GM20431 (cell line): ENCODE measurements at regions not wholly inside any gene's neighbourhood (a gene's known extent, or its start where the extent isn't known, plus 50 kb on each side); places are given as distances from the start of the nearest gene placed in this dataset.

Source experiments
- in situ Hi-C: fragments of 300-500 bp; cut with MseI, MboI; formaldehyde crosslinking; loops from one replicate; pipeline ENCODE4 v1.15.0; 2020; ENCODE audit warnings: low sequenced_read_pairs; ENCODE audit not compliant: unreplicated experiment

- in situ Hi-C loops = loop anchor here (10.0 to 25.0 kb wide), 2 partner anchors 69 to 151 kb away; no protein-coding TSS in a partner anchor
Measured at GRCh38 chr14:22463763-22464173, 125.3 kb downstream of the DAD1 start.

- in situ Hi-C loops = loop anchor here (10.0 to 25.0 kb wide), 2 partner anchors 68 to 151 kb away; no protein-coding TSS in a partner anchor
Measured at GRCh38 chr14:22462923-22463322, 126.1 kb downstream of the DAD1 start.

- in situ Hi-C loops = loop anchor here (10.0 to 25.0 kb wide), 2 partner anchors 66 to 148 kb away; no protein-coding TSS in a partner anchor
Measured at GRCh38 chr14:22460461-22461195, 128.4 kb downstream of the DAD1 start.

GRCh38 chr14:22458737-22459136, 130.3 kb downstream of the DAD1 start:
- in situ Hi-C loops = loop anchor here (25.0 kb wide), 1 partner anchor 146 kb away; no protein-coding TSS in a partner anchor

DNA sequence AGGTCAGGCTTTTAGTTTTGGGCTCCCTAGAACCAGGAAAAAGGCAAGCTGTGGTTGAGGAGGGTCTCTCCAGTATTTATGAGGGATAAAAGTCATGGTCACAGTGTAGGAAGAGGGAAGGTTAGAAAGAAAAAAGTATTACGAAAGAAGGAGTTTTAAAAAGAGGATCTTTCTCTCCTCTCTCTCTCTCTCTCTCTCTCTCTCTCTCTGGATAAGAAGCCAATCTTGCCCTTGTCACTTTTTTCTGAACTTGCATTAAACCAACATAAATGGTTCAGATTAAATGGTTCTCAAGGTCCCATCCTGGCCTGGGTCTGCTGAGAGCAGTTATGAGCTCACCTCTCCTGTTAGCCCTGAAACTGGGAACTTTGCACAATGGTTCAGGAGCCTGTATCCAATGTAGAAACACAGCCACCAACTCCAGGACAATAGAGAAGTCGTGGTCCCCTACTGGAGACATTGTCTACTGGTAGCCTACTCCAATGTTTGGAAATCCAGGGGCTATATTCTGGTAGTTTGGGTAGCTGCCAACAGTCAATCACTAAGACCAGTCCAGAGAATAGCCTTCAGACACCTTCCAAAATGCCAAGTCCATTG, 131.9 kb downstream of the DAD1 start:
- in situ Hi-C loops = loop anchor here (25.0 kb wide), 1 partner anchor 145 kb away; no protein-coding TSS in a partner anchor

GRCh38 chr14:22456421-22456820, 132.6 kb downstream of the DAD1 start:
- in situ Hi-C loops = loop anchor here (25.0 kb wide), 1 partner anchor 144 kb away; no protein-coding TSS in a partner anchor

DNA sequence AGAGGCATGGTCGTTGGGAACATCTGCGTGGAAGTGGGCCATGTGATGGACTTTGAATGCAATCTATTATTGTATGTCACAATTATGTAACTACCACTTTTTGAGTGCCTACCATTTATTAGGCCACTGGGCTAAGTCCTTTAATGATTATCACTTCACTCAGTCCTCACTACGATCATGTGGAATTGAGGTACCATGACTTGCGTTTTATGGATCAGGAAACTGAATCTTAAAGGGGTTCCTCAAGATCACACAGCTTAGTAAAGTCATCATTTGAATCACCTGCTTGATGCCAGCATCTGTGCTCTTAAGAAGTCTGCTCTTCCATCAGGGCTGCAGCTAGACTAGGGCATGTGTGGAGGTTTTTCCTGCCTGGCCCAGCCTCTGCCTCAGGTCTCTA, 136.7 kb downstream of the DAD1 start:
- in situ Hi-C loops = loop anchor here (25.0 kb wide), 1 partner anchor 140 kb away; no protein-coding TSS in a partner anchor

GRCh38 chr14:22450266-22450665, 138.8 kb downstream of the DAD1 start:
- in situ Hi-C loops = loop anchor here (25.0 kb wide), 1 partner anchor 138 kb away; no protein-coding TSS in a partner anchor

- in situ Hi-C loops = no loop called here
Measured at GRCh38 chr14:22449600-22449905, 139.5 kb downstream of the DAD1 start.

DNA sequence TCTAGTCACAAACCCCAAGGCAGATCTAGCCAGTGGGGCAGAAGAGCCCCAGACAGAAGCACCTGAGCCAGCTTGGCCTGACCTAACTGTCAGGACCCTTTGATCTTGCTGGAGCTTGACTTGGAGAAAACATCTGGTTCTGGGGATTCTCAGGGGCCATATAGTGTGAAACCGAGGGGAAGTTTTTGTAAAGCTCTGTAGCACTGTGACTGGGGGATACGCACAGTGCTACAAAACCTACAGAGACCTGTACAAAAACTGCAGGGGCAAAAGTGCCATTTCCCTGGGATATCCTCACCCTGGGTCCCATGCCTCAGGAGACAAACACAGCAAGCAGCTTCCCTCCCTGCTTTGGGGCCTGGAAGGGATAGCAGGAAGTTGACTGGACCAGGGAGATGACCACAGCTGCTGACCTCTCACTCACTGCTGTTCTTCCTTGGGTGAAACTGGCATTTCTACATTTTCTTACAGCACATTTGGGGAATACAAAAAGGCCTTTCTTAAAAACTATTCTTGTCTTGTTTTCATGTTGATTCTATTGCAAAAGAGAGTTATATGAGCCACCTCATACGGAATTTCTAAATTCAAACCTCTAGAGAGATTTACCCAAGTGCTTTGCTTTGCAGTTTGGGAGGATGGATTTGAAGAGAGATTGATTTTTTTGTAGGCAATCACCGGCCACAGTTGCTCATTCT, 140.0 kb downstream of the DAD1 start:
- in situ Hi-C loops = no loop called here

DNA sequence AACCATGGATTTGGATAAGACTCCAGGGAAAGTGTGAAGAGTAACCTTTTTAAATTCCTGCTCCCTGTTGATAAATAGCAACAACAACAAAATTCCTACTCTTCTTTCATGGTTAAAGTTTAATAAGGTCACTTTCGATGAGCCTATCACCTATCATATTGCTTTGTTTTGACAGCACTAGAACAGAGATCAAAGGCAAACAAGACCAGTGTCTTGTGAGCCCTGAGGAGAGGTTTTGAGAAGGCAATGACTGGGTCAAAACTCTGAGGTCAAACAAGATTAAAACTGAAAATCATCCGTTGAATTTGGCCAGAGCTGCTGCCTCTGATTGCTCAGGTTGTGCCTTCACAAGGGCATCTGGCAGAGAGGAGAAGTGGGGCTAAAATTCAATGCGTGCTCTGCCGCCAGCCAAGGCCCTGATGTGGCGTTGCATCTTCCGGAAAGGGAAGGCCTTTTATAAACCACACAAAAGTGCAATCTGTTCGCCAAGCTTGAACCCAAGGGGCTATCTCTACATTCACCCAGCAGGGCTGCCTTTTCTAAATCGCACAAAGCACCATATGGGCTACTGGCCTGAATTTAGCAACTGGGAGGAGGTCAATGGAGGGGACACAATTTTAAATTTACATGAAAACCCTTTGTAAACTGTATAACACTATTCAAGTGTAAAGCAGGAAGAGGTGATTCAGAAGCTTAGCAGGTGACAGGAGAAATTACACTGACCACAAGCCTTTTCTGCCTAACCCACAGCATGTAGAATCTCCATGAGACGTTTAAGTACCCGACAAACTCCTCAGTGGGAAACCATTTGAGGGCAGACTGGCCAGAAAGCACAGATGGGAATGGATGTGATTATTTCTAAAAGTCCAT, 140.8 kb downstream of the DAD1 start:
- in situ Hi-C loops = no loop called here

DNA sequence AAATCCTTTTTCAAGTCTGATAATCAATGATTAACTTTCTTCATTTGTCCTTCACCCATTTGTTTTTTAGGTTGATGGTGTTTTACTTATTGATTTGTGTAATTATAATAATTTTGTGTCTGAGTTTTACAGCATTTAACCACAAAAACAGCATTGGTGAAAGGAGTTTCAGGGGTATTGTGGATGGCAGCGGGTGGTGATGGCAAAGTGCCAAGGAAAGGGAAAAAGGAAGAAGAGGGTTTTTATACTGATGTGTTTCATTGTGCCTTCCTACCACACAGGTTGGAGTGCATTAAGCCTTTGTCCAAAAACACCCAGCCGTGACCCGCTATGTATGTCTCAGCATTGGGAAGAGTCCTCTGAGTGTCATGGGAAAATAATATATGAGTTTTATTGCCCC, 150.3 kb downstream of the DAD1 start:
- in situ Hi-C loops = no loop called here

GRCh38 chr14:22434901-22435550, 154.0 kb downstream of the DAD1 start:
- in situ Hi-C loops = no loop called here

DNA sequence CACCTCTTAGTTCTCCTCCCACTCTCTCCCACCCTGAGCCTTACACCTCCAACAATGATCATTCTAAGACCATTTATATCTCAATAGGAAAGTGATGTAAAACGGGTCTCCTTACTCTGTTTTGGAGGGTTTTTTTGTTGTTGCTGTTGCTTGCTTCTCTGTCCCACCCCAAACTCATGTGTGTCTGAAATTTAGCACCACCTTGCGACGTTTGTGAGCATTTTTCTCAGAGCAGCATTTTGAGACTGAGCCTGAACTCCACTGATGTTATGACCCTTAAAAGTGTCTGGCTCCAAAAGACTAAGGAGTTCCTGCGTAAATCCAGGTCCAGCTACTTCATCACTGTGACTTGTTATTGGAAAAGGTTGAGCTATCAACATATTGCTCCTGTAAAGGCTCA, 155.0 kb downstream of the DAD1 start:
- in situ Hi-C loops = no loop called here

GRCh38 chr14:22433069-22433468, 156.0 kb downstream of the DAD1 start:
- in situ Hi-C loops = no loop called here

DNA sequence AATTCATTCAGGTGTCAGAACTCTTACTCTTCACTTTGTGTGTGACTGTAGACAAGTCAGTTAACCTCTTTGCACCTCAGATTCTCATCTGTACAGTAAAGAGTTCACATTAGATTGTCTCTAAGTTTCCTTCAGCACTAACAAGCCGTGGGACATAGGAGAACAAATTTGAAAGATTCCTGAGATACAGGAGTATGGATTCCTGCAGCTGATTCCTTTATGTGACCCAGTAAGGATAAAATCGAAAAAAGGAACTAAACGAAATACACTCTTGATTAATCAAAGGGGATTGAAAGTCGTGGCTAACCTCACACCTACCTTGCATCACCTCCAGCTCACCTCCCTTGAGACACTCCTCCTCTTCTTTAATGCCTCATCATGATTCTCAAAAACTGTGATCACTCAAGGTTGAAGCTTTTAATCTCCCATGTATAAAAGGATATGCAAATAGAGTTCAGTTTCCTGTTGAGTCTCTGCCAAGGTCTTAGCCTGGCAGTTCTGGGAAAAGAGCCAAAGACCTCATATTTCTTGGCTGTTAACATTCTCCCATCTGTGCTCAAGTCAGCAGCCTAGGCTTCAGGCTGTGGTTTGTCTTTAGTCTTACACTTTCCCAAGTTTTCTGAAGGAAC, 156.6 kb downstream of the DAD1 start:
- in situ Hi-C loops = no loop called here

GRCh38 chr14:22429546-22430294, 159.3 kb downstream of the DAD1 start:
- in situ Hi-C loops = no loop called here

- in situ Hi-C loops = no loop called here
Measured at GRCh38 chr14:22428700-22429291, 160.2 kb downstream of the DAD1 start.
